Activated CD4-positive, alpha-beta T cell treated with anti-CD3 and anti-CD28 coated beads, Interleukin-2, amount 10 ng/mL, durations not matched to agents 7 days and 5 days (primary cell): ENCODE measurements at regions not wholly inside any gene's neighbourhood (a gene's known extent, or its start where the extent isn't known, plus 50 kb on each side); places are given as distances from the start of the nearest gene placed in this dataset.
"Not testable (repeated sequence)": the region's sequence is repeated elsewhere in the genome, so short reads cannot be mapped to it uniquely, and the experiment has no call there.

ENCODE experiments used
- CTCF ChIA-PET: fragments of 350-600 bp; sonication (Branson Sonifier 250); formaldehyde crosslinking; loops from one replicate; lab custom pipeline; 2021; ENCODE audit warnings: antibody characterized with exemption; lab: Charles Lee
- POLR2A ChIA-PET: fragments of 350-600 bp; sonication (Branson Sonifier 250); formaldehyde crosslinking; loops from one replicate; lab custom pipeline; 2021; ENCODE audit warnings: antibody characterized with exemption; lab: Charles Lee
- DNase-seq: peaks from one replicate; pipeline ENCODE4 v3.0.0-alpha.2; 2020
- H3K27ac Mint-ChIP-seq: one replicate; pipeline ENCODE4 v1.8.0; 2021; ENCODE audit warnings: mild to moderate bottlenecking, moderate library complexity, mixed read lengths
- H3K27me3 Mint-ChIP-seq: one replicate; pipeline ENCODE4 v1.8.0; 2021; ENCODE audit warnings: mixed read lengths
- H3K36me3 Mint-ChIP-seq: one replicate; pipeline ENCODE4 v1.8.0; 2021; ENCODE audit warnings: low read depth, mixed read lengths
- H3K4me1 Mint-ChIP-seq: one replicate; pipeline ENCODE4 v1.8.0; 2021; ENCODE audit warnings: mixed read lengths
- H3K4me3 Mint-ChIP-seq: one replicate; pipeline ENCODE4 v1.8.0; 2021; ENCODE audit warnings: mild to moderate bottlenecking, moderate library complexity, mixed read lengths
- H3K9me3 Mint-ChIP-seq: one replicate; pipeline ENCODE4 v1.8.0; 2021; ENCODE audit warnings: mixed read lengths

- peaks cover 12% of the 10 kb centered on the region for H3K9me3 Mint-ChIP-seq
- CTCF ChIA-PET, result interaction anchor here (0.6 kb wide), 1 partner anchor 1751 kb away, joined by 5 read pairs; no protein-coding TSS in a partner anchor
- no peak overlapping the region for H3K4me3 Mint-ChIP-seq
Measured at GRCh38 chr18:8882632-8883408, 177.5 kb downstream of the MTCL1 start.

GRCh38 chr18:8883409-8883668 lies 178.0 kb downstream of the MTCL1 start:
- H3K4me1 Mint-ChIP-seq, result no peaks in the 10 kb centered on the region
- peaks cover 13% of the 10 kb centered on the region for H3K27me3 Mint-ChIP-seq
- no peak overlapping the region for H3K27ac Mint-ChIP-seq
- H3K4me3 Mint-ChIP-seq, result no peak overlapping the region
- no peak for DNase-seq
- CTCF ChIA-PET, result interaction anchor here (0.6 kb wide), 1 partner anchor 1752 kb away, joined by 5 read pairs; no protein-coding TSS in a partner anchor
- POLR2A ChIA-PET, result no interaction called here
- peaks cover 18% of the 10 kb centered on the region for H3K9me3 Mint-ChIP-seq
- no peaks in the 10 kb centered on the region for H3K36me3 Mint-ChIP-seq

More at GRCh38 chr18:8882632-8883408, 177.5 kb downstream of the MTCL1 start:
- Mint-ChIP-seq H3K27me3 (peaks cover 13% of the 10 kb centered on the region), H3K4me1 (no peaks in the 10 kb centered on the region), H3K27ac (no peak overlapping the region), H3K36me3 (no peaks in the 10 kb centered on the region)
- no peak for DNase-seq
- POLR2A ChIA-PET, result interaction anchor here (0.7 kb wide), 1 partner anchor 9 kb away, joined by 6 read pairs; no protein-coding TSS in a partner anchor

- H3K27ac Mint-ChIP-seq, POLR2A ChIA-PET, H3K4me3 Mint-ChIP-seq, H3K4me1 Mint-ChIP-seq, CTCF ChIA-PET, DNase-seq, H3K36me3 Mint-ChIP-seq, H3K27me3 Mint-ChIP-seq: not testable (repeated sequence)
- peaks cover 15% of the 10 kb centered on the region for H3K9me3 Mint-ChIP-seq
Measured at GRCh38 chr18:8887877-8888276, 182.5 kb downstream of the MTCL1 start.

GRCh38 chr18:8889489-8889888 lies 184.1 kb downstream of the MTCL1 start:
- POLR2A ChIA-PET, result no interaction called here

GRCh38 chr18:8890503-8890902 lies 185.1 kb downstream of the MTCL1 start:
- H3K27me3 Mint-ChIP-seq, H3K4me3 Mint-ChIP-seq, DNase-seq, H3K27ac Mint-ChIP-seq, POLR2A ChIA-PET, H3K36me3 Mint-ChIP-seq, H3K4me1 Mint-ChIP-seq: not testable (repeated sequence)
- peaks cover 12% of the 10 kb centered on the region for H3K9me3 Mint-ChIP-seq
- CTCF ChIA-PET, result interaction anchor here (0.6 to 0.8 kb wide), 2 partner anchors 39 to 202 kb away, joined by 3 to 5 read pairs; no protein-coding TSS in a partner anchor

More at GRCh38 chr18:8889489-8889888, 184.1 kb downstream of the MTCL1 start:
- no peaks in the 10 kb centered on the region for H3K36me3 Mint-ChIP-seq
- no peak overlapping the region for H3K4me3 Mint-ChIP-seq
- DNase-seq, result no peak
- peaks cover 10% of the 10 kb centered on the region for H3K27me3 Mint-ChIP-seq
- H3K9me3 Mint-ChIP-seq, result peaks cover 12% of the 10 kb centered on the region
- H3K27ac Mint-ChIP-seq, result no peak overlapping the region
- no peaks in the 10 kb centered on the region for H3K4me1 Mint-ChIP-seq
- CTCF ChIA-PET, result interaction anchor here (0.8 kb wide), 1 partner anchor 40 kb away, joined by 3 read pairs; no protein-coding TSS in a partner anchor

GRCh38 chr18:8890957-8891464 lies 185.7 kb downstream of the MTCL1 start:
- Mint-ChIP-seq H3K36me3 (no peaks in the 10 kb centered on the region), H3K27ac (no peak overlapping the region), H3K4me3 (no peak overlapping the region), H3K27me3 (peaks cover 4% of the 10 kb centered on the region), H3K9me3 (peaks cover 14% of the 10 kb centered on the region), H3K4me1 (no peaks in the 10 kb centered on the region)
- no peak for DNase-seq
- CTCF ChIA-PET, result interaction anchor here (0.6 kb wide), 1 partner anchor 202 kb away, joined by 5 read pairs; no protein-coding TSS in a partner anchor
- POLR2A ChIA-PET, result no interaction called here

GRCh38 chr18:8893221-8893620 lies 187.9 kb downstream of the MTCL1 start:
- ChIA-PET CTCF (no interaction called here), POLR2A (no interaction called here)
- Mint-ChIP-seq H3K36me3 (no peaks in the 10 kb centered on the region), H3K27me3 (peaks cover 4% of the 10 kb centered on the region), H3K4me3 (no peak overlapping the region), H3K27ac (no peak overlapping the region), H3K9me3 (peaks cover 8% of the 10 kb centered on the region), H3K4me1 (no peaks in the 10 kb centered on the region)
- DNase-seq, result no peak

GRCh38 chr18:8893628-8894231 lies 188.4 kb downstream of the MTCL1 start:
- ChIA-PET CTCF (no interaction called here), POLR2A (no interaction called here)
- no peak overlapping the region for H3K27ac Mint-ChIP-seq
- H3K4me1 Mint-ChIP-seq, result no peaks in the 10 kb centered on the region
- no peak overlapping the region for H3K4me3 Mint-ChIP-seq
- peaks cover 4% of the 10 kb centered on the region for H3K9me3 Mint-ChIP-seq
- peaks cover under 1% of the 10 kb centered on the region for H3K27me3 Mint-ChIP-seq
- no peak for DNase-seq
- H3K36me3 Mint-ChIP-seq, result no peaks in the 10 kb centered on the region

- POLR2A ChIA-PET, result no interaction called here
- H3K9me3 Mint-ChIP-seq, result peaks cover 4% of the 10 kb centered on the region
- H3K4me1 Mint-ChIP-seq, result no peaks in the 10 kb centered on the region
- no peak for DNase-seq
- CTCF ChIA-PET, result no interaction called here
- no peaks in the 10 kb centered on the region for H3K36me3 Mint-ChIP-seq
- peaks cover 3% of the 10 kb centered on the region for H3K27me3 Mint-ChIP-seq
- H3K4me3 Mint-ChIP-seq, result no peak overlapping the region
- no peak overlapping the region for H3K27ac Mint-ChIP-seq
Measured at GRCh38 chr18:8894823-8895222, 189.5 kb downstream of the MTCL1 start.

- H3K9me3 Mint-ChIP-seq, result peaks cover 4% of the 10 kb centered on the region
- H3K4me1 Mint-ChIP-seq, result no peaks in the 10 kb centered on the region
- peaks cover 3% of the 10 kb centered on the region for H3K27me3 Mint-ChIP-seq
- CTCF ChIA-PET, result no interaction called here
- POLR2A ChIA-PET, result no interaction called here
- no peak for DNase-seq
- no peak overlapping the region for H3K4me3 Mint-ChIP-seq
- no peaks in the 10 kb centered on the region for H3K36me3 Mint-ChIP-seq
- H3K27ac Mint-ChIP-seq, result no peak overlapping the region
Measured at GRCh38 chr18:8895341-8895740, 190.0 kb downstream of the MTCL1 start.

- Mint-ChIP-seq H3K4me3 (no peak overlapping the region), H3K27ac (no peak overlapping the region), H3K27me3 (peaks cover 5% of the 10 kb centered on the region), H3K9me3 (peaks cover 4% of the 10 kb centered on the region), H3K4me1 (no peaks in the 10 kb centered on the region), H3K36me3 (no peaks in the 10 kb centered on the region)
- POLR2A ChIA-PET, result no interaction called here
- no peak for DNase-seq
- CTCF ChIA-PET, result no interaction called here
Measured at GRCh38 chr18:8895987-8896619, 190.7 kb downstream of the MTCL1 start.

GRCh38 chr18:8899000-8899399 lies 193.6 kb downstream of the MTCL1 start:
- ChIA-PET POLR2A (no interaction called here), CTCF (no interaction called here)
- DNase-seq, result no peak
- no peaks in the 10 kb centered on the region for H3K4me1 Mint-ChIP-seq
- H3K36me3 Mint-ChIP-seq, result no peaks in the 10 kb centered on the region
- no peak overlapping the region for H3K4me3 Mint-ChIP-seq
- H3K9me3 Mint-ChIP-seq, result peaks cover 4% of the 10 kb centered on the region
- H3K27ac Mint-ChIP-seq, result no peak overlapping the region
- H3K27me3 Mint-ChIP-seq, result peaks cover 23% of the 10 kb centered on the region

GRCh38 chr18:8900552-8900951 lies 195.2 kb downstream of the MTCL1 start:
- H3K27me3 Mint-ChIP-seq, result peaks cover 27% of the 10 kb centered on the region
- DNase-seq, result no peak
- H3K4me1 Mint-ChIP-seq, result no peaks in the 10 kb centered on the region
- no peak overlapping the region for H3K27ac Mint-ChIP-seq
- CTCF ChIA-PET, result no interaction called here
- POLR2A ChIA-PET, result no interaction called here
- H3K36me3 Mint-ChIP-seq, result no peaks in the 10 kb centered on the region
- H3K4me3 Mint-ChIP-seq, result no peak overlapping the region
- H3K9me3 Mint-ChIP-seq, result peaks cover 9% of the 10 kb centered on the region
